ENCODE measurements at regions not wholly inside any gene's neighbourhood (a gene's known extent, or its start where the extent isn't known, plus 50 kb on each side); places are given as distances from the start of the nearest gene placed in this dataset.
"Not testable (repeated sequence)": the region's sequence is repeated elsewhere in the genome, so short reads cannot be mapped to it uniquely, and the experiment has no call there.

DNA sequence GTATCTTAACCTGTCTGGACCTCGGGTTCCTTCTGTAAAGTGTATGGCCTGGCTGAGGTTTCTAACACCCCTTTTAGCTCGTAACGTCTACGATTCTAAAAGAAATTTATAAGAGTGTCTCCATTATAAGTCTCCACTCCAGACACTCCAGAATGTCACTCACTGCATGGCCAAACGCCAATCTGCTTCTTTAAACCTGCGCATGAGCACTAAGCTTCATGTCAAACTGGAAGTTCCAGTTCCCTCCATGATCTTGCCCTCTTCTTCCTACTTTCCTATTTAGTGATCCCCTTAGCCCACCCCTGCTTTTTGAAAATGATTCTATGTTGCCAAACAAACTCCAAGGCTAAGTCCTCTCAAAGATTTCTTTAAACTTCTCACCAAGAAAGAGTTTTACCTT lies 241.4 kb upstream of the NPVF start:
- Histone ChIP-seq H3K27ac (no peak overlapping the region), H3K27me3 (no peaks in the 10 kb centered on the region), H3K4me1 (no peaks in the 10 kb centered on the region), H3K9me3 (no peaks in the 10 kb centered on the region), H3K4me3 (no peak overlapping the region), H3K36me3 (no peaks in the 10 kb centered on the region)
- intact Hi-C loops (cut with DNase I) = no loop called here
- WGBS, 2 donors = 90 to 93% methylated on average over 6 of the region's 6 CpGs
- DNase-seq = no peak
- no peak for TF ChIP-seq EP300 (IDR thresholded peaks at IDR 0.05)

DNA sequence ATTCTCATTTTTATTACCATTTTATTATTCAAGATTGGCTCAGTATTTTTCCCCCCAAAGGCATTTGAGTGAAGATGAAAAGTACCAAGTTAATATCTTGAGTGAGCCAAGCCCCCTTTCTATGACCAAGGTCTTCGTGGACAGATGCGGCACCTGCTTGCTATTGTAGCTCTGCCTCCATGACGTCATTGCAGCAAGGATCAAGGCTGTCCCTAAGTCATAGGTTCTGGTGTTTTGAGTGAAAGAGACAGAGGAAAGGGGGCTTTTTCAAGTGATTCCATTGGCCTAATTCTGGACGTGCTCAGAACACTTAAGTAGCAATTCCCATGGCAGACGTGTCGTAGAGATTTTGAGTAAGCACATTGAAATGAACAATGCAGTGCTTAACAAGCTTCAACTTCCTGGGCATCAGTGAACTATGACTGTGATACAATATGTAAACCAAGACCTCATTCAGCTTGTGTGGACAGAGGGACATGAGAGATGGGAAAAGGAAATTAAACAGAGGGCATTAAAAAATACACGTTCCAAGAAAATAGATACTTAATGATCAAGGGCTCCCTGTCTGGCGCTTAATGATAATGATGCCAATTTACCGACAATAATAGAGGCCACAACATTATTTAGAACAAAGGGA lies 248.7 kb upstream of the NPVF start:
- no peak overlapping the region for H3K4me3 ChIP-seq
- no peaks in the 10 kb centered on the region for H3K27me3 ChIP-seq
- TF ChIP-seq, protein P1, sequence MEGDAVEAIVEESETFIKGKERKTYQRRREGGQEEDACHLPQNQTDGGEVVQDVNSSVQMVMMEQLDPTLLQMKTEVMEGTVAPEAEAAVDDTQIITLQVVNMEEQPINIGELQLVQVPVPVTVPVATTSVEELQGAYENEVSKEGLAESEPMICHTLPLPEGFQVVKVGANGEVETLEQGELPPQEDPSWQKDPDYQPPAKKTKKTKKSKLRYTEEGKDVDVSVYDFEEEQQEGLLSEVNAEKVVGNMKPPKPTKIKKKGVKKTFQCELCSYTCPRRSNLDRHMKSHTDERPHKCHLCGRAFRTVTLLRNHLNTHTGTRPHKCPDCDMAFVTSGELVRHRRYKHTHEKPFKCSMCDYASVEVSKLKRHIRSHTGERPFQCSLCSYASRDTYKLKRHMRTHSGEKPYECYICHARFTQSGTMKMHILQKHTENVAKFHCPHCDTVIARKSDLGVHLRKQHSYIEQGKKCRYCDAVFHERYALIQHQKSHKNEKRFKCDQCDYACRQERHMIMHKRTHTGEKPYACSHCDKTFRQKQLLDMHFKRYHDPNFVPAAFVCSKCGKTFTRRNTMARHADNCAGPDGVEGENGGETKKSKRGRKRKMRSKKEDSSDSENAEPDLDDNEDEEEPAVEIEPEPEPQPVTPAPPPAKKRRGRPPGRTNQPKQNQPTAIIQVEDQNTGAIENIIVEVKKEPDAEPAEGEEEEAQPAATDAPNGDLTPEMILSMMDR (IDR thresholded peaks at IDR 0.05) = no peak
- TF ChIP-seq POLR2AphosphoS5 (IDR thresholded peaks at IDR 0.05) (no peak), POLR2A (IDR thresholded peaks at IDR 0.05) (no peak), EP300 (IDR thresholded peaks at IDR 0.05) (no peak)
- H3K4me1 ChIP-seq = no peaks in the 10 kb centered on the region
- no peak overlapping the region for H3K27ac ChIP-seq
- intact Hi-C loops (cut with DNase I) = no loop called here
- no peaks in the 10 kb centered on the region for H3K36me3 ChIP-seq
- 88 to 93% methylated on average over 9 of the region's 9 CpGs for WGBS, 2 donors
- DNase-seq = no peak
- H3K9me3 ChIP-seq = no peaks in the 10 kb centered on the region

DNA sequence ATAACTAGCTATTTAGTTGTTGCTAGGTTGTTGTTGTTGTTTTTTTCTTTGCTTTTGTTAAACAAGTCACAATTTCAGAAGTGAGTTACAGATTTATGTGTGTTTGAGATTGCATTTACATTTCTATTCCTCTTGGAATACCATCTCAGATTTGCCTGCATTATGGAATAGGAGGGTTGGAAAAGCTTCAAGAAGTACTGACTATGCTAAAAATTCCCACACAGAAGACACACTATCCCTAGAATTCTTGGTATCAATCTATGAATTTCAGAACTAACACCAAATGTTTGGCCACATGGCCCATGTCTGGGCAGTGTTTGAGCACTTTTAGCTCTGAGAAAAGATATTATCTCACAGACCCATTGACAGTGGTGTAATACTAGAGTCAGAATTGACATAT lies 249.9 kb upstream of the NPVF start:
- H3K4me3 ChIP-seq; H3K27me3 ChIP-seq; H3K9me3 ChIP-seq; DNase-seq; H3K36me3 ChIP-seq; H3K4me1 ChIP-seq; intact Hi-C loops (cut with DNase I); H3K27ac ChIP-seq: not testable (repeated sequence)

DNA sequence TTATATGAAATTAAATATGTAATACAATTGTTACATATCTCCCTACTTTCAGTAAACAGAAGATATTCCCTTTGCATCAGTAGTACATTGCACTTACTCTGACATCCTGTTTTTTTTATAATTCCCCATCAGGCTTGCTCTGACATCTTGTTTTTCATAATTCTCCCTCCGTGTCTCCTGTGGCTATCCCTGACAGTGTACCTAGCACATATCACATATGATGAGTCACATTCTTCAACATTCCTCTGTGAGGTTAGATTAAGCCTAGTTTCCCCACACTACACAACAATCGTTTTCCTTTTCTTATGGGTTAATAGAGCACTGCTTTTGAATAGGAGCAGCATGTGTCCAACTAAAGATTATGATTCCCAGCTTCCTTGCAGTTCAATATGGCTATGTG lies 250.6 kb upstream of the NPVF start:
- TF ChIP-seq EP300 (IDR thresholded peaks at IDR 0.05) (no peak), POLR2A (IDR thresholded peaks at IDR 0.05) (no peak), POLR2AphosphoS5 (IDR thresholded peaks at IDR 0.05) (no peak)
- TF ChIP-seq, protein P1 (IDR thresholded peaks at IDR 0.05) = no peak
- H3K27ac ChIP-seq = no peak overlapping the region
- intact Hi-C loops (cut with DNase I) = no loop called here
- H3K4me3 ChIP-seq = no peak overlapping the region
- H3K4me1 ChIP-seq = no peaks in the 10 kb centered on the region
- H3K36me3 ChIP-seq = no peaks in the 10 kb centered on the region
- no peak for DNase-seq
- H3K27me3 ChIP-seq = no peaks in the 10 kb centered on the region
- no peaks in the 10 kb centered on the region for H3K9me3 ChIP-seq
- WGBS, 2 donors = 72 to 74% methylated on average over 2 of the region's 2 CpGs

DNA sequence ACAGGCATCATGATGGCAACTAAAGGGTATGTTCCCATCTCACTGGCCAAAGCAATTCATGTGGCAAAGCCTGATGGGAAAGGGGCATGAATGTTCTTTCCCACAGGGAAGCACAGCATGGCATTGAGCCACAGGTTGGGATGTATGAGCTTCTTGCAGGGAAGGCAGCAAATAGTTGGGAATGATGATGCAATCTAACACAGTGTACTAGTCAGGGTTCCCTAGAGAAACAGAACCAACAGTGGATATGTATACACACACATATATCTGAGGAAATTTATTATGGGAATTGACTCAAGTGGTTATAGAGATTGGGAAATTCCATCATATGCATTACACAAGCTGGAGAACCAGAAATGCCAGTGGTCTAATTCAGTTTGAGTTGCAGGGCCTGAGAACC lies 253.6 kb upstream of the NPVF start:
- intact Hi-C loops (cut with DNase I) = no loop called here
- TF ChIP-seq POLR2AphosphoS5 (IDR thresholded peaks at IDR 0.05) (no peak), POLR2A (IDR thresholded peaks at IDR 0.05) (no peak), EP300 (IDR thresholded peaks at IDR 0.05) (no peak)
- TF ChIP-seq, protein P1 (IDR thresholded peaks at IDR 0.05) = no peak
- Histone ChIP-seq H3K9me3 (no peaks in the 10 kb centered on the region), H3K4me3 (no peak overlapping the region), H3K36me3 (no peaks in the 10 kb centered on the region), H3K27me3 (no peaks in the 10 kb centered on the region), H3K27ac (no peak overlapping the region), H3K4me1 (no peaks in the 10 kb centered on the region)
- DNase-seq = no peak

DNA sequence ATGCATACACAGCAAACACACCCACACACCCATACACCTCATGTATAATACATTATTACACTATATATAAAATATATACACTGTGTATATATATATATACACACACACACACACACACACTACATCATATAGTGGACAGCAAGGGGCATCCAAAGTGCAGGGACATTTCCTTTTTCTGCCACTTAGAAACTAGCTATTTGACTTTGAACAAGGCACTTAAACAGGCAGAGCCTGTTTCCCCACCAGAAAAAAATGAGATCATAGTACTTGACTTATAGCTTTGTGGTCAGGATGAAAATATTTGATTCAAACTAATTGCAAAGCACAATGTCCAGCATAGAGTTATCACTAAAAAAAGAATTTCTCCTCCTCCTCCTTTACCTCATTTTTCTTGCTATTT lies 254.3 kb upstream of the NPVF start:
- Histone ChIP-seq H3K27me3 (no peaks in the 10 kb centered on the region), H3K9me3 (no peaks in the 10 kb centered on the region), H3K36me3 (no peaks in the 10 kb centered on the region), H3K27ac (no peak overlapping the region), H3K4me1 (no peaks in the 10 kb centered on the region), H3K4me3 (no peak overlapping the region)
- TF ChIP-seq POLR2A (IDR thresholded peaks at IDR 0.05) (no peak), POLR2AphosphoS5 (IDR thresholded peaks at IDR 0.05) (no peak), EP300 (IDR thresholded peaks at IDR 0.05) (no peak)
- TF ChIP-seq, protein P1 (IDR thresholded peaks at IDR 0.05) = no peak
- intact Hi-C loops (cut with DNase I) = no loop called here
- DNase-seq = no peak

Measured in sigmoid colon (tissue), 6 donors.